Natural killer cell (primary cell): ENCODE measurements at regions not wholly inside any gene's neighbourhood (a gene's known extent, or its start where the extent isn't known, plus 50 kb on each side); places are given as distances from the start of the nearest gene placed in this dataset.

Experiments used
- ATAC-seq, 3 donors: fragments of 150-1000 bp in 2 of 3; fragments of 200-7000 bp in 1 of 3; cut with Tn5 transposase; 1 replicate in 1 of 3; 2 replicates in 2 of 3; pipeline ENCODE4 v1.10.0; 2021; ENCODE audit warnings: mild to moderate bottlenecking in 2 of 3, moderate library complexity in 2 of 3
- DNase-seq, 2 donors: peaks; one replicate each; pipeline versions ENCODE4 v3.0.0 to v3.0.0-alpha.2; 2013 to 2021; ENCODE audit warnings: mixed read lengths in 1 of 2
- H3K27ac ChIP-seq: one replicate; pipeline ENCODE4 v1.5.1; 2013; ENCODE audit warnings: mild to moderate bottlenecking, low read length
- H3K27me3 ChIP-seq: one replicate; pipeline ENCODE4 v1.6.1; 2013; ENCODE audit warnings: low read length; ENCODE audit not compliant: control insufficient read depth, insufficient read depth
- H3K36me3 ChIP-seq: one replicate; pipeline ENCODE4 v1.6.1; 2013; ENCODE audit warnings: low read length; ENCODE audit not compliant: control insufficient read depth, insufficient read depth
- H3K4me1 ChIP-seq: one replicate; pipeline ENCODE4 v1.6.1; 2013; ENCODE audit warnings: low read length; ENCODE audit not compliant: control insufficient read depth, insufficient read depth
- H3K4me3 ChIP-seq: one replicate; pipeline ENCODE4 v1.5.1; 2013; ENCODE audit warnings: low read length
- H3K9me3 ChIP-seq: one replicate; pipeline ENCODE4 v1.6.1; 2013; ENCODE audit warnings: low read length; ENCODE audit not compliant: control insufficient read depth, insufficient read depth
- H3K27ac Mint-ChIP-seq, 2 donors: one replicate each; pipeline ENCODE4 v1.8.0; 2022; ENCODE audit warnings: mild to moderate bottlenecking in 2 of 2, mixed read lengths in 2 of 2, moderate library complexity in 1 of 2
- H3K27me3 Mint-ChIP-seq, 2 donors: one replicate each; pipeline ENCODE4 v1.8.0; 2022; ENCODE audit warnings: low read depth in 2 of 2, mixed read lengths in 2 of 2
- H3K36me3 Mint-ChIP-seq: one replicate; pipeline ENCODE4 v1.8.0; 2022; ENCODE audit warnings: mixed read lengths
- H3K4me1 Mint-ChIP-seq, 2 donors: one replicate each; pipeline ENCODE4 v1.8.0; 2022; ENCODE audit warnings: mixed read lengths in 2 of 2
- H3K4me3 Mint-ChIP-seq: one replicate; pipeline ENCODE4 v1.8.0; 2022; ENCODE audit warnings: mild to moderate bottlenecking, moderate library complexity, mixed read lengths
- H3K9me3 Mint-ChIP-seq, 2 donors: one replicate each; pipeline ENCODE4 v1.8.0; 2022; ENCODE audit warnings: mixed read lengths in 2 of 2
- CTCF ChIP-seq: fragments of 200-600 bp; IDR thresholded peaks from one replicate; pipeline ENCODE4 v1.8.0; 2022; ENCODE audit warnings: antibody characterized with exemption
- WGBS: methylation state at CpG from one replicate; pipeline ENCODE4 v1.1.7; 2013; ENCODE audit warnings: missing lambda C conversion rate; ENCODE audit not compliant: insufficient coverage; 5-methylcytosine and 5-hydroxymethylcytosine counted together
- intact Hi-C: fragments of 100-400 bp; cut with micrococcal nuclease; formaldehyde crosslinking; loops from one replicate; pipeline ENCODE4 v1.14.2; 2022

- H3K4me1 ChIP-seq, result no peaks in the 10 kb centered on the region
- H3K27ac ChIP-seq, result no peak overlapping the region
- H3K36me3 Mint-ChIP-seq, result no peaks in the 10 kb centered on the region
- H3K4me3 ChIP-seq, result no peak overlapping the region
- WGBS, result 38% methylated on average over 2 of the region's 2 CpGs
- no peaks in the 10 kb centered on the region for H3K4me1 Mint-ChIP-seq
- no peaks in the 10 kb centered on the region for H3K27me3 ChIP-seq
- TF ChIP-seq CTCF, result no peak
- peaks cover 0 to under 1% of the 10 kb centered on the region in 2 donors for H3K27me3 Mint-ChIP-seq
- no peaks in the 10 kb centered on the region for H3K9me3 ChIP-seq
- no peaks in the 10 kb centered on the region for H3K36me3 ChIP-seq
- DNase-seq (no peak), ATAC-seq (no peak)
- H3K4me3 Mint-ChIP-seq, result no peak overlapping the region
- intact Hi-C loops, result no loop called here
- H3K27ac Mint-ChIP-seq, result no peak overlapping the region
- no peaks in the 10 kb centered on the region for H3K9me3 Mint-ChIP-seq
Measured at GRCh38 chr10:130333185-130333584, 197.0 kb downstream of the GLRX3 start.

- DNase-seq (no peak), ATAC-seq (no peak)
- Mint-ChIP-seq H3K9me3 (no peaks in the 10 kb centered on the region), H3K4me3 (no peak overlapping the region), H3K36me3 (no peaks in the 10 kb centered on the region), H3K27ac (no peak overlapping the region), H3K4me1 (no peaks in the 10 kb centered on the region), H3K27me3 (peaks cover 0 to 3% of the 10 kb centered on the region in 2 donors)
- Histone ChIP-seq H3K9me3 (no peaks in the 10 kb centered on the region), H3K36me3 (no peaks in the 10 kb centered on the region), H3K27ac (no peak overlapping the region), H3K4me1 (no peaks in the 10 kb centered on the region), H3K27me3 (no peaks in the 10 kb centered on the region), H3K4me3 (no peak overlapping the region)
- intact Hi-C loops, result no loop called here
- no peak for TF ChIP-seq CTCF
- 89% methylated on average over 10 of the region's 10 CpGs for WGBS
Measured at GRCh38 chr10:130335336-130335735, 199.1 kb downstream of the GLRX3 start.

- no peak for DNase-seq
- intact Hi-C loops, result no loop called here
- Mint-ChIP-seq H3K36me3 (no peaks in the 10 kb centered on the region), H3K4me3 (no peak overlapping the region), H3K27me3 (peaks cover 0 to 3% of the 10 kb centered on the region in 2 donors), H3K9me3 (no peaks in the 10 kb centered on the region), H3K27ac (no peak overlapping the region), H3K4me1 (no peaks in the 10 kb centered on the region)
- Histone ChIP-seq H3K4me1 (no peaks in the 10 kb centered on the region), H3K36me3 (no peaks in the 10 kb centered on the region), H3K27ac (no peak overlapping the region), H3K9me3 (no peaks in the 10 kb centered on the region), H3K4me3 (no peak overlapping the region), H3K27me3 (no peaks in the 10 kb centered on the region)
- 66% methylated on average over 8 of the region's 8 CpGs for WGBS
- no peak for ATAC-seq
- TF ChIP-seq CTCF, result no peak
Measured at GRCh38 chr10:130336617-130337304, 200.6 kb downstream of the GLRX3 start.

- H3K36me3 Mint-ChIP-seq, result no peaks in the 10 kb centered on the region
- ATAC-seq, result no peak
- H3K9me3 Mint-ChIP-seq, result no peaks in the 10 kb centered on the region
- H3K4me3 Mint-ChIP-seq, result no peak overlapping the region
- TF ChIP-seq CTCF, result no peak
- Histone ChIP-seq H3K36me3 (no peaks in the 10 kb centered on the region), H3K4me1 (no peaks in the 10 kb centered on the region), H3K27me3 (no peaks in the 10 kb centered on the region), H3K9me3 (no peaks in the 10 kb centered on the region), H3K27ac (no peak overlapping the region), H3K4me3 (no peak overlapping the region)
- no peak overlapping the region for H3K27ac Mint-ChIP-seq
- 84% methylated on average over 13 of the region's 13 CpGs for WGBS
- no peak for DNase-seq
- intact Hi-C loops, result no loop called here
- H3K27me3 Mint-ChIP-seq, result peaks cover 0 to 3% of the 10 kb centered on the region in 2 donors
- no peaks in the 10 kb centered on the region for H3K4me1 Mint-ChIP-seq
Measured at GRCh38 chr10:130337305-130337640, 201.1 kb downstream of the GLRX3 start.
